ENCODE measurements at regions not wholly inside any gene's neighbourhood (a gene's known extent, or its start where the extent isn't known, plus 50 kb on each side); places are given as distances from the start of the nearest gene placed in this dataset.

DNA sequence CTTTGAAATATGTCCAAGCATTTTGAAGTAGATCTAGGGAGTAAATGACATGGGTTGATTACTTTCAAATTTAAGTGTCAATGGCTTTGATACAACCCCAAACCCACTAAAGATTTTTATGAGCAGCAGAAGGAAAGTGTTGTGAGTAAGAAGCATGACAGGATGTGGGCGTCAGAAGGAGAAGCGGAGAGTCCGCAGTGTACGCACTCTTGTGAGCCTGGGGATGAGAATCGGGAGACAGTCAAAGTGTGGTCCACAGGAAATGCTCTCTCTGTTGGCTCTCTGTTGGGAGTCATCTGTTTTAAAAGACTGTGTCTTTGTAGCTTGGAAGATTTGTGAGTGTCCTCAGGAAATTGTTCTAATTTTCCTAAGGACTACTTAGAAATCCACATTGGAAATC is 629.8 kb upstream of the ADARB2 start:
- Mint-ChIP-seq H3K27ac (no peak overlapping the region), H3K9me3 (ENCODE audit: insufficient read depth) (peaks cover 6% of the 10 kb centered on the region), H3K27me3 (no peaks in the 10 kb centered on the region), H3K4me3 (no peak overlapping the region), H3K4me1 (no peaks in the 10 kb centered on the region)
- CTCF ChIA-PET, result no interaction called here
- TF ChIP-seq, protein P1, sequence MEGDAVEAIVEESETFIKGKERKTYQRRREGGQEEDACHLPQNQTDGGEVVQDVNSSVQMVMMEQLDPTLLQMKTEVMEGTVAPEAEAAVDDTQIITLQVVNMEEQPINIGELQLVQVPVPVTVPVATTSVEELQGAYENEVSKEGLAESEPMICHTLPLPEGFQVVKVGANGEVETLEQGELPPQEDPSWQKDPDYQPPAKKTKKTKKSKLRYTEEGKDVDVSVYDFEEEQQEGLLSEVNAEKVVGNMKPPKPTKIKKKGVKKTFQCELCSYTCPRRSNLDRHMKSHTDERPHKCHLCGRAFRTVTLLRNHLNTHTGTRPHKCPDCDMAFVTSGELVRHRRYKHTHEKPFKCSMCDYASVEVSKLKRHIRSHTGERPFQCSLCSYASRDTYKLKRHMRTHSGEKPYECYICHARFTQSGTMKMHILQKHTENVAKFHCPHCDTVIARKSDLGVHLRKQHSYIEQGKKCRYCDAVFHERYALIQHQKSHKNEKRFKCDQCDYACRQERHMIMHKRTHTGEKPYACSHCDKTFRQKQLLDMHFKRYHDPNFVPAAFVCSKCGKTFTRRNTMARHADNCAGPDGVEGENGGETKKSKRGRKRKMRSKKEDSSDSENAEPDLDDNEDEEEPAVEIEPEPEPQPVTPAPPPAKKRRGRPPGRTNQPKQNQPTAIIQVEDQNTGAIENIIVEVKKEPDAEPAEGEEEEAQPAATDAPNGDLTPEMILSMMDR (IDR thresholded peaks at IDR 0.05), result no peak
- no peak for TF ChIP-seq EZH2 (IDR thresholded peaks at IDR 0.05; ENCODE audit: borderline replicate concordance, insufficient read depth, low read depth, low read length, poor library complexity, severe bottlenecking)
- WGBS (ENCODE audit: insufficient coverage), result 93% methylated on average over 5 of the region's 5 CpGs
- Histone ChIP-seq H3K79me2 (ENCODE audit: control insufficient read depth, insufficient read depth, low read length) (no peaks in the 10 kb centered on the region), H3K27ac (ENCODE audit: low read length in 2 of 2) (no peak overlapping the region), H3K4me2 (replicated peaks; ENCODE audit: low read depth, low read length, poor library complexity, severe bottlenecking) (no peak overlapping the region), H2AFZ (ENCODE audit: insufficient read depth, low read depth, low read length, poor library complexity, severe bottlenecking) (no peak overlapping the region), H3K4me3 (ENCODE audit: control extremely low read depth in 1 of 5, extremely low read depth in 1 of 5, insufficient read depth in 1 of 5, low read depth in 2 of 5, low read length in 4 of 5) (no peak overlapping the region), H3K36me3 (replicated peaks in 1 of 2; ENCODE audit: control extremely low read depth in 1 of 2, control insufficient read depth in 1 of 2, extremely low read depth in 1 of 2, insufficient read depth in 2 of 2, low read length in 1 of 2) (no peaks in the 10 kb centered on the region), H3K4me1 (ENCODE audit: control insufficient read depth in 2 of 2, insufficient read depth in 2 of 2, low read length in 2 of 2) (no peaks in the 10 kb centered on the region), H4K20me1 (ENCODE audit: control insufficient read depth, insufficient read depth, low read length, poor library complexity, severe bottlenecking) (no peaks in the 10 kb centered on the region), H3K27me3 (replicated peaks in 1 of 4; ENCODE audit: control extremely low read depth in 1 of 4, control insufficient read depth in 3 of 4, insufficient read depth in 4 of 4, low read length in 3 of 4) (no peaks in the 10 kb centered on the region), H3K9me3 (ENCODE audit: control extremely low read depth in 1 of 3, control insufficient read depth in 2 of 3, insufficient read depth in 1 of 3, low read length in 2 of 3) (peaks cover 1 to 10% (median 5%) of the 10 kb centered on the region in 3 donors), H3K9ac (ENCODE audit: low read length) (no peak overlapping the region)
- no peak for ATAC-seq (ENCODE audit: low read depth)
- POLR2A ChIA-PET, result no interaction called here
- intact Hi-C loops (cut with micrococcal nuclease), result no loop called here
- no peak for DNase-seq

DNA sequence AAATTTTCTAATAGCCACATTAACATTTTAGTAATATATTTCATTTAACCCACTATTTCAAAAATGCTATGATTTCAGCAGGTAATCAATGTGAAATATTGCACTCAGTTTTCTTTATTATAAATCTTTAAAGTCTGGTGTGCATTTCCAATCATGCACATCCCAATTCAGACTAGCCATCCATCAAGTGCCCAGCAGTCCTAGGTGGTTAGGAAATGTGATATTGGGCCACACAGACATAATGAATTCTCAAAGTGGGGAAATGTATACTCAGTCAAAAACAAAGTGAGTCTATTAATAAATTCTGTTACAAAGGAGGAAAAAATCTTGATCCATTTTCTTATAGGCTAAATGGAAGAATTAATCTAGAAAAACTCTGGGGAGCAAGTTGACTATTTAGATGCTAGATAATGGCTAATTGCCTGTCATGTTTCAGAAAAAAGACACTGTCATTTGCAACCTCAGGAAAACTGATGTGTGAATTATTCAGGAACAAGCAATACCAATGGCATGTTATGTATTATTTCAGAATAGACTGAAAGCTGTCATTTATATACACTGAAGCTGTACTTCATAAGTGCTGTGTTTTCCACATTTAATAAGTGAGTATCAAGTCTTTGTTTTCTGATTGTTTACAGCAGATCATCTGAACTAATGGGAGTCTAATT is 629.1 kb upstream of the ADARB2 start:
- Histone ChIP-seq H3K36me3 (replicated peaks in 1 of 2; ENCODE audit: control extremely low read depth in 1 of 2, control insufficient read depth in 1 of 2, extremely low read depth in 1 of 2, insufficient read depth in 2 of 2, low read length in 1 of 2) (no peaks in the 10 kb centered on the region), H3K27me3 (replicated peaks in 1 of 4; ENCODE audit: control extremely low read depth in 1 of 4, control insufficient read depth in 3 of 4, insufficient read depth in 4 of 4, low read length in 3 of 4) (no peaks in the 10 kb centered on the region), H3K4me3 (ENCODE audit: control extremely low read depth in 1 of 5, extremely low read depth in 1 of 5, insufficient read depth in 1 of 5, low read depth in 2 of 5, low read length in 4 of 5) (no peak overlapping the region), H2AFZ (ENCODE audit: insufficient read depth, low read depth, low read length, poor library complexity, severe bottlenecking) (no peak overlapping the region), H3K4me1 (ENCODE audit: control insufficient read depth in 2 of 2, insufficient read depth in 2 of 2, low read length in 2 of 2) (no peaks in the 10 kb centered on the region), H3K79me2 (ENCODE audit: control insufficient read depth, insufficient read depth, low read length) (no peaks in the 10 kb centered on the region), H4K20me1 (ENCODE audit: control insufficient read depth, insufficient read depth, low read length, poor library complexity, severe bottlenecking) (no peaks in the 10 kb centered on the region), H3K9ac (ENCODE audit: low read length) (no peak overlapping the region), H3K9me3 (ENCODE audit: control extremely low read depth in 1 of 3, control insufficient read depth in 2 of 3, insufficient read depth in 1 of 3, low read length in 2 of 3) (peaks cover 1 to 10% (median 5%) of the 10 kb centered on the region in 3 donors), H3K4me2 (replicated peaks; ENCODE audit: low read depth, low read length, poor library complexity, severe bottlenecking) (no peak overlapping the region), H3K27ac (ENCODE audit: low read length in 2 of 2) (no peak overlapping the region)
- no peak for ATAC-seq (ENCODE audit: low read depth)
- Mint-ChIP-seq H3K27me3 (no peaks in the 10 kb centered on the region), H3K27ac (no peak overlapping the region), H3K9me3 (ENCODE audit: insufficient read depth) (peaks cover 6% of the 10 kb centered on the region), H3K4me1 (no peaks in the 10 kb centered on the region), H3K4me3 (no peak overlapping the region)
- CTCF ChIA-PET, result no interaction called here
- POLR2A ChIA-PET, result no interaction called here
- intact Hi-C loops (cut with micrococcal nuclease), result no loop called here
- no peak for TF ChIP-seq EZH2 (IDR thresholded peaks at IDR 0.05; ENCODE audit: borderline replicate concordance, insufficient read depth, low read depth, low read length, poor library complexity, severe bottlenecking)
- TF ChIP-seq, protein P1 (IDR thresholded peaks at IDR 0.05), result no peak
- no peak for DNase-seq

Data from B cell (primary cell).